Hypothalamus (tissue), 51 donors: ENCODE measurements at regions not wholly inside any gene's neighbourhood (a gene's known extent, or its start where the extent isn't known, plus 50 kb on each side); places are given as distances from the start of the nearest gene placed in this dataset.

Source experiments
- DNase-seq, 51 donors: peaks; one replicate each; lab custom pipeline; 2025; lab: John Stamatoyannopoulos, UW

- no peak for DNase-seq
These were observed 95.6 kb upstream of the FOXC1 start for GRCh38 chr6:1514078-1514477.

DNA sequence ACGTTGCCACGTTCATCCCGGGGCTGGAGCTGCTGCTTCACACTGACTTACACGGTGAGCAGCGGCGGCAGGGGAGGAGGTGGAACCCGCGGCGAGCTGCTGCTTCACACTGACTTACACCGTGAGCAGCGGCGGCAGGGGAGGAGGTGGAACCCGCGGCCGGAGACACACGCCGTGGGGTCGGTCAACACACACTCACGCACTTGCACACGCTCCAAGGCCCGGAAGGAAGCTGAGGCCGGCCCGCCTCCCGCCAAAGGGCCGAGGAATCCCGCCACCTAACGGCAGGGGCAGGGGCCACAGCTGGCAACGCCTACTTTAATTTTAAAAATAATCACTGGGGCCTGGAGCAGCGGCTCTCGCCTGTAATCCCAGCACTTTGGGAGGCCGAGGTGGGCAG lies 94.4 kb upstream of the FOXC1 start:
- DNase-seq, result no peak

GRCh38 chr6:1515781-1516180 lies 93.9 kb upstream of the FOXC1 start:
- DNase-seq, result no peak

DNA sequence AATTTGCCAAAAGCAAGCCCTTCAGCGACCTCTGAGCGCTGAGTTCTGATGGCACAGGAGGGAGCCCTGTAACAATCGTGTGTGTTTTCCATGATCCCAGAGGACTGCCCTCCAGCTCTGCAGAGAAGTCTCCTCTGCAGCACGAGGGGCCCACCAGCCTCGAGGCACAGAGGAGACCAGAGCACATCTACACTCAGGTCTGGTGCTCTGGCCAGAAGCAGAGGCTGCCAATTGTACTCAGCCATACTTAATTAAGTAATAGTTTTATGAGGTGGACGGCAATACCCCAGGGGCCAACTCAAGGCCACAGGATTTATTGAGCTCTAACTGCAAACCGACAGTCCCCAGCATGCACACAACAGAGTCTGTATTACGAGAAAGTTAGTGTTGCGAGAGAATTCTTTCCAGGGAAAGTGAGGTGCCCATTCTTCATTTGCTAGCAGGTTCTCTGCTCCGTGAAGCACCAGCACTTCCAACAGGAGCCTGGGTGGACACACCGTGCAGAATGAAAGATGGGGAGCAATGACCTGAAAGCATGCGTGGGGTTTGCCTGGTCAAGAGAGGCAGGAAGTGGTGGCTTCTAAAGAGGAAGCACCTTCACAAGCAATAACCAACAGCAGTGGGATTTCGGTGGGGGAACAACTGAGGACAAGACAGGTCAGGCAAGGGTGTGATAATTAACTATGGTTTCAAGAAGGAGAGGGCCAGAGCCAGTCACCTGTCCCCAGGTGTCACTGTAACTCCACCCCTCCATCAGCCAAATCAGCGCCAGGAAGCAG lies 92.8 kb upstream of the FOXC1 start:
- DNase-seq, result no peak

DNA sequence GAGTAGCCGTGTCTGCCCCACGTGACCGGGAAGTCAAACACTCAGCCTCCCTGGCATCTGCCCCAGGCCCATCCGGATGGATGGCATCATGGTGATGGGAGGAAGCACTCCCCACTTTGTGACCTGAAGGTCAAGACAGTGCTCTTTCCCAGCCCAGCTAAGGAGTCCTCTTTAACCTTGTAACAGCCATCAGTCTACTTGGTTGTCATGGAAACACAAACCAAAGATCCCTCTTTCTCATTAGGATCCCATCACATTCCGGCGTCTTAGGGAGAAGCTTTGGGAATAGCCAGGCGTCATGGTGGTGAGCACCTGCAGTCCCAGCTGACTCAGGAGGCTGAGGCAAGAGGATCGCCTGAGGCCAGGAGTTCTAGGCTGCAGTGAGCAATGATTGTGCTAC lies 90.9 kb upstream of the FOXC1 start:
- no peak for DNase-seq

GRCh38 chr6:1519597-1519996 lies 90.1 kb upstream of the FOXC1 start:
- DNase-seq, result no peak

DNA sequence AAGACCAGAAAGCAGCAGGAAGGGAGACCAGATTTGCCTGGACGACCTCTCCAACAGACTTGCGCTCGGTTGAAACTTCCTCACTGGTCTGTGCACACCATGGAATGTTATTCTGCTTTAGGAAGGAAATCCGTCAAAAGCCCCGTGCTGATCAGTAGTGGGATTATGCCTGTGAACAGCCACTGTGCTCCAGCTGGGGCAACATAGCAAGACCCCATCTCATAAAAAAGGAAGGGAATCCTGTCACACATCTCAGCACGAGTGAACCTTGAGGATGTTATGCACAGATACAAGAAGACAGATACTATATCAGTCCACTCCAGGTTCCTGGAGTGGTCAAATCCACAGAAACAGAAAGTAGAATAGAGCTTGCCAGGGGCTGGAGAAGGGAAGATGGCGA lies 86.9 kb upstream of the FOXC1 start:
- DNase-seq, result no peak

- peak in 36 of 51 donors; percentile 4 to 67 (median 32) for DNase-seq
These were observed 85.7 kb upstream of the FOXC1 start for GRCh38 chr6:1524040-1524480.

- DNase-seq, result peak in 31 of 51 donors; percentile 4 to 74 (median 25)
These were observed 84.2 kb upstream of the FOXC1 start for GRCh38 chr6:1525364-1526038.

DNA sequence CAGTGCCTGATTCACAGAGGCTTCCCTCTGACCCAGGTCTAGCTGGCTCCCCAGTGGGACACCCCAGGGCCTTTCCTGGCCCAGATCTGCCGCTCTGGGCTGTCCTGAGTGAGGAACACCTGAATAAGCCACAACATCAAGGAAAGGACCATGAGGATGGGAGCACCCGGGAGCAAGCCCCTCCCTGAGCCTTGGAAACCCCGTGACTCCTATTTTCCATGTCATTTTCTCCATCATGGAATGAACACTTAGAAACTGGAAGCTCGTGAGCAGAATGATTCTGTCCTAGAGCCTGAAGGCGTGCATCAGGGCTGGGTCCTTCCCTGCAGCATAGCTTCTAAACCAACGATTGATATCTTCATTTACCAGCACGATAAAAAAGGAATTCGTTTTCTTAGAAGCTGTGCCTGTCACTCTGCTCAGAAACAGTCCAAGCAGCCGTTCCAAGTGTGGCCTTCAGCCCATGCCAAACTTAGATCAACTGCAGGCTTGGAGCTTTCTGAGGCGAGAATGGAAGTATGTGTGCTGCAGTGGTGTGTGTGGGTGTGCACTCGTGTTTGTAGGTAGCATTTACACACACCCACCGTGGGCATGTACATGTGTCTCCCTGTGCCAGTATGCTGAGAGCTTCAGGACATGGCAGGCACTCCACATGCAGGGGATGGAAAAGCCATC lies 83.2 kb upstream of the FOXC1 start:
- DNase-seq, result peak in 26 of 51 donors; percentile 4 to 82 (median 51)

DNA sequence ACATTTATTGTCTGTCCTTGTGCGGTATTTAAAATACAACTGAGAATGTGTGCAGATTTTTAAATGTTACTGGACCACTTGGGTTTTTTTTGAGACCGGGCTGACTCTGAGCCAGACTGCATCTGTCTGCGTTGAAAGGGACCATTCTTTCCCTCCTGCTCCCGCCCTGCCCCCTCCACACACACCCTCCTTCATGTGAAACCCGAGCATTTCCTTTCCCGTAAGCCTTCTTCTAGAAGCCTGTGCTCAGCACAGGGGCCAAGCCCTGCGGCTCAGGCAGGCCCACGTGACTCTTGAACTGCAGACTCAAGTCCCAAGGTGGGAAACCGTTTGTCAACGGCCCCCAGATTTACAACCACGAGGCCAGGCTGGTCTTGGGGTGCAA lies 82.7 kb upstream of the FOXC1 start:
- peak in 46 of 51 donors; percentile 15 to 82 (median 60) for DNase-seq

GRCh38 chr6:1535295-1535694 lies 74.4 kb upstream of the FOXC1 start:
- no peak for DNase-seq

DNA sequence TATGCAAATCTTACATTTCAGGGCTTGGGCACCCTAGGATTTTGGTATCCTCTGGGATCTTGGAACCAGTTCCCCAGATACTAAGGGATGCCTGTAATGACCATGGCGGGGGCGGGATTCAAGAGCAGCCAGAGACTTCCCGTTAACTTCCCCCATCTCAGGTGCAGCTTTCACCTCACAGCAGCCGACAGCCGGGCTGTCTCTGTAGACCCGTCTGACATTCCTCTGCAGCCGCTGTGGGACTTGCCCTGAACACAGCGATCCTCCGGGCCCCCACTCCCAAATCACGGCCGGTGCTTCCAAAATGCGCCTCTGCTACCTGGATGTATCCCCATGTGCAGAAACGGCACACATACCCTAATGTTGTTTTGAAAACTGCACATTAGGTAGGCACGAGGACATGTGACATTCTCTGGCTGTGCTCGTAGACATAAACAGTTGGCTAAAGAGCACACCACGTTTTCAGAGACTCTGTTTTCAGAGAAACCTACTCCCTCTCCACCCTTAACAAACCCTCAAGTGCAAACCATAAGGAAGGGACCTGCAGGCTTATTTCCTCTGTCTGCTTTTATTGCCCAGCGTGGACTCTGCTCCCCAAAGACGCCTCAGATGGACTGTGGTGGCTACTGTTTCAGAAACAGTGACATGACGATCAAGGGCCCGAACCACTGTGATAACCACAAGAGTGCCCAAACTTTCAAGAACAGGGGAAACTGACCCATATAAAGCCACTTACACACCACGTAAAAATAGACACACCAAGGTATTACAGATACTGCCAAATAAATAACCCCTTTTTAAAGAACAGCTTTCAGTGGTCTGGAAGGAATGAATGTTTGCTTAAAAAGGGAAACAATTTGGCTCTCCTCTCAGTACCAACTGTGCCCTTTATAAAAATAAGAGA lies 72.9 kb upstream of the FOXC1 start:
- DNase-seq, result no peak

GRCh38 chr6:1538369-1538768 lies 71.3 kb upstream of the FOXC1 start:
- no peak for DNase-seq

DNA sequence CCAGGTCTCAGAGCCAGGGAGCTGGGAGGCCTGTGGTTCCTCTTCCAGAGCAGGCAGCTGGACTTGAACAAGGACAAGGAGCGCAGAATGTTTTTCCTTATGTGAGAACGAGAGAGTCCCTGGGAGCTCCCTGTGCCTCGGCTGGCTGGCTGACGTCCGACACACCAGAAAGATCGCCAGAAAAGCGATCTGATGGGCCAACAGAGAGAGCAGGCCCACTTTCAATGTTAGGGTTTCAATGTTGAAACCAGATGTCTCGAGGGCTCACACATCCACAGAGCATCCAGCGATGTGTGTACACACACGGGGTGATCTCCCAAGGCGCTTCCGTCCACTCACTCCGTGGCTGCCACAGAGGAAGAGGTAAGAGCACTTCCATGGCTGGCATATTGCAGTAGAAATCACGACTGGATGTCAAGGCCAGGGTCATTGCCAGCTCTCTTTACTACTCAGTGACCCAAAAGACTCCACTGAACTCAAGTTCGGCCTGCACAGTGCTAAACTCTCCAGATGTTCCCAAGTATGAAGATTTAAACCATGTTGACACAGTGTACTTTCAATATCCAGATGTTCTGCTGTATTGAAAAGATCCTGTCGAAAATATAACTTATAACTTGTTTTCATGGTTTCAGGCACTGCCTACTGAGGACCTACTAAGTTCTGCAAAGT lies 70.8 kb upstream of the FOXC1 start:
- no peak for DNase-seq

GRCh38 chr6:1540864-1541521 lies 68.7 kb upstream of the FOXC1 start:
- no peak for DNase-seq

DNA sequence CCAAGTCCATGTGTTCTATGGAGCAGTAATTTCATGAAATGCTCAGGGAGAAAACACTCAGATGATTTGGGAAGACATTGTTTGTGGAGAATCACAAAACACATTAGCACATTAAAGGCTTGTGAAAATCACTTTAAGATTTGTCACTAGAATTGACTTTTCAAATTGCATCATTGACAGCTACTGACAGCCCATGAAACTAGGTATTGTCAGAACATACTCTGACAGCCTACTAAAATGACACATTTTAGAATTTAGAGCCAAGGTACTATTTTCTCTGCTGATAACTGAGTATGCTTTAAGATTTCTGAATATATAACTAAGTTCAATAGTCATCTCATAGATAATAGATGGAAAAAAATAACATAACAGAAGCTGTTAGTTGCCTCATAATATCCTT lies 67.4 kb upstream of the FOXC1 start:
- no peak for DNase-seq

GRCh38 chr6:1542764-1543163 lies 67.0 kb upstream of the FOXC1 start:
- DNase-seq, result no peak

GRCh38 chr6:1544000-1544399 lies 65.7 kb upstream of the FOXC1 start:
- DNase-seq, result no peak

DNA sequence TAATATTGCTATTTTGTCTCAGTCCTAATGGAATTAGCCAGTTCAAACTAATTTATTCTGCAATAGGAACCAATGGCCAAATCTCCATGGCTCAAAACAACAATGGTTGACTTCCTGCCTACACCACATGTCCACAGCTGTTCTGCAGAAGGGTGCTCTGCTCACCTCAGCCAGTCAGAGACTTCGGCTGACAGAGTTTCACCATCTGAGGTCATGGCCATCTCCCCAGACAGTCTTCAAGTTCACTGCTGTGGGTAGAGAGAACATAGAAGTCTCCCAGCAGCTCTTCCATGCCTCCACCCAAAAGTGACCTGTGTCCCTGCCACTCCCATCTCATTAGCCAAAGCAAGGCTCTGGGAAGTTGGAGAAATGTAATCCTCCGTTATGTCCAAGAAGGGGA lies 65.1 kb upstream of the FOXC1 start:
- DNase-seq, result no peak
